ENCODE measurements at regions not wholly inside any gene's neighbourhood (a gene's known extent, or its start where the extent isn't known, plus 50 kb on each side); places are given as distances from the start of the nearest gene placed in this dataset.

DNA sequence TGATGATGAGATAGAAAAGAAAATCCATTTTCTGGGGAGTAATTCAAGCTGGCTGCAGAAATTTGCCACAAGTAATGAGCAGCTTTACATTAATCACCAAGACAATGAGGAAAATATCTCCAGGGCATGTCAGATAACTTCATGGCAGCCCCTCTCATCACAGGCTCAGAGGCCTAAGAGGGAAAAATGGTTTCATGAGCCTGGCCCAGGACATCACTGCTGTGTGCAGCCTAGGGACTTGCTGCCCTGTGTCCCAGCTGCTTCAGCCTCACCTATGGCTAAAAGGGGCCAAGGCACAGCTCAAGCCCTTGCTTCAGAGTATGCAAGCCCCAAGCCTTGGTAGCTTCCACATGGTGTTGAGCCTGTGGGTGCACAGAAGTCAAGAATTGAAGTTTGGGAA lies 161.7 kb downstream of the OPA1 start:
- DNase-seq = no peak

GRCh38 chr3:193756536-193756935 lies 163.5 kb downstream of the OPA1 start:
- DNase-seq = no peak

GRCh38 chr3:193757457-193757856 lies 164.4 kb downstream of the OPA1 start:
- DNase-seq = no peak

- DNase-seq = no peak
Measured at GRCh38 chr3:193761969-193762368, 169.0 kb downstream of the OPA1 start.

GRCh38 chr3:193762657-193763056 lies 169.6 kb downstream of the OPA1 start:
- DNase-seq = no peak

DNA sequence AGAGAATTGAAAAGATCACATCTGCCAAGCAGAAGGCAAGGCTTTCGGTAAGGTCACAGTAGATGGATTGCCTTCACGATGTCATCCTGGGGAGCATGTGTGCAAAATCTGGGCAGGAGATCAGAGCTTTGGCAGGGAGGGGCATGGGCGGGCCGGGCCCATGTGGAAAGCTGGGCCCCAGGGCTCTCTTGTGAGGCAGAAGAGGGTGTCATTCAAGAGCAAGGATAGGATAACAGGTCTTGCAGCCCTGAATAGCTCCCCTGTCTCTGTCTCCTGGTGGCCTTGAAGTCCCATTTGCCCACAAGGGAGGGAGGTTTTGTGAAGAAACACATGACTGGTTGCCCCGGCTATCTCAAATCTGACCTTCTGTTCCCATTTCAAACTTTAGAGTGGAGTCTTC lies 172.0 kb downstream of the OPA1 start:
- DNase-seq = no peak

GRCh38 chr3:193767353-193768069 lies 174.5 kb downstream of the OPA1 start:
- no peak for DNase-seq

- no peak for DNase-seq
Measured at GRCh38 chr3:193768070-193768394, 175.0 kb downstream of the OPA1 start.

GRCh38 chr3:193769437-193769836 lies 176.4 kb downstream of the OPA1 start:
- no peak for DNase-seq

GRCh38 chr3:193771011-193771652 lies 178.1 kb downstream of the OPA1 start:
- no peak for DNase-seq

- DNase-seq = no peak
Measured at GRCh38 chr3:193771653-193772421, 178.8 kb downstream of the OPA1 start.

- DNase-seq = no peak
Measured at GRCh38 chr3:193772422-193772763, 179.4 kb downstream of the OPA1 start.

DNA sequence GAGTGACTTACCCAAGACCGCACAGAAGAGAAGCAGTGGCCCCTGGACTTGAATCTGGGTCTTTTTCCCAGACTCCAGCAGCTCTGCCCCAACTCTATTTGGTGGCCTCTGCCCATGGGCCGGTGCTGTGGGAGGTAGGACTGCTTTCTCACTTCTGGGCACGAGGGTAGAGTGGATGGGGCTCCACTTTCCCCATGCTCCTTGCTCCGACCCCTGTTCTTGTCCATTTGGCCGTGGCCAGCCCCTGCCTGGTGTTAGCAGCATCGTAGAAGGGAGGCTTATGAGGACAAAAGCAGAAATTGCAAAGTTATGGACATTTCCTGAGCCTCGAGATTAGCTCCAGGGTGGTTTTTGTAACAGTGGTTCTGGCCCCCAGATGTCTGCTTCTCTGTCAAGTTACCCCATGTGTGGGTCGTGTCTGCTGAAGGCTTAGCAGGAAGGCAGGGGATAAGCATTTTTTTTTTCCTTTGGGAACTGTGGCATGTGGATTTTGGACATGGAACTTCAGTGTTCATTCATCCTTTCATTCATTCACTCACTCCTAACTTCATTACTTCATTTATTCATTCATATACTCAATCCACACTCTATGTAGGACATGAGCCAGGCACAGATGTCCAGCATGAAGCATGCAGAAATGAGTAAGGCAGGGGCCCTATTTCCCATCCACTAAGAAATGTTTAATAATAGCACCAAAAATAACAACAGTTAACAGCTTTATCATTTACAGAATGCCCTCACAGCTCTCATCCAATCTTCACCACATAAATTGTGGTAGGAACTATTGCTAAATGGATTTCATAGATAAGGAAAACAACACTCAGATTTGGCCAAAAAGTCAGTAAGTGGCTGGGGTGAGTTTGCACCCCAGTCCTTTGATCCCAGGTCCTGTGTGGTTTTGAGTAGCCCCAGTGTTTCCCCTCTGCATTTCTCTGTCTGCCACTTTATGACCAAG lies 180.5 kb downstream of the OPA1 start:
- no peak for DNase-seq

DNA sequence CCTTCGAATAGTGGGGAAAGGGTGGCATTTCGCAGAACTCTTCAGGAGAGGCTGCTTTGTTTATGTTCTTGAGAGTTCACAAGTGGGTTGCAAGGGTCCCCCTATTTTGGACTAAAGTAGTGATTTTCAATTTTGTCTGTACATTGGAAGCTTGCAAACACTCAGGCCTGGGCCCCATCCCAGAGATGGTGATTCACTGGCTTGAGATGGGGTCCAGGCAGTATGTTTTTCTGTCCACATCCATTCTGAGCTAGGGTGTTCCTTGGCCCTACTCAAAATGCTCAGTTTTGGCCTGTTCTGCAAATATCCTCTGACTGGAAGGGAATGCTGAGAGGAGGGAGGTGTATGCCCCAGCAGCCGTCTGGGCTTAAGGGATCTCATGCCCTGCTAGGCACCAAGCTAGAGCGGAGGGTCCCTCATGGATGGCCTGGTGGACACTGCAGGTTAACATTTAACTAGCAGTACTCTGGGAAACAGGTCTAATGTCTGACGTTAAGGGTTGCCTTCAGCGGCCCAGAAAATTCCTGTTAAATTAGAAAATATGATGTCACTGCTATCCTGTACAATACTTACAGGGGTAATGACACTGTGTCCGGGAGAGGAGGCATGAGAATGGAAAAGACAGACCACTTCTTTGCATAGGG lies 181.4 kb downstream of the OPA1 start:
- DNase-seq = no peak

DNA sequence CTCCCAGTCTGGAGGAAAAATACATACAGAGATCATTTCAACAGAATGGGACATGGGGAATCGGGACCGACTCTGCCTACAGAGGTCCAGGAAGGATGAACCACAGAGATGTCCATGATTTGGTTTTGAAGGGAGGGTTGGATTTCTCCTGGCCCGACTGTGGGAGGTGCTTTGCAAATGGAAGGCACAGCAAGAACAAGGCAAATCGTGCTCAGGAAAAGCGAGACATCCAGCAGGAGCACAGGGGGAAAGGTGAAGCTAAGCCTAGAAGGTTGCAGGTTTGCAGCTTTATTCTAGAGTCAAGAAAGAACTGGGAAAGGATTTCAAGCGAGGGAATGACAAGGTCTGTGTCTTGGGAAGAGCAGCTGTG lies 181.9 kb downstream of the OPA1 start:
- no peak for DNase-seq

- no peak for DNase-seq
Measured at GRCh38 chr3:193775421-193776077, 182.5 kb downstream of the OPA1 start.

DNA sequence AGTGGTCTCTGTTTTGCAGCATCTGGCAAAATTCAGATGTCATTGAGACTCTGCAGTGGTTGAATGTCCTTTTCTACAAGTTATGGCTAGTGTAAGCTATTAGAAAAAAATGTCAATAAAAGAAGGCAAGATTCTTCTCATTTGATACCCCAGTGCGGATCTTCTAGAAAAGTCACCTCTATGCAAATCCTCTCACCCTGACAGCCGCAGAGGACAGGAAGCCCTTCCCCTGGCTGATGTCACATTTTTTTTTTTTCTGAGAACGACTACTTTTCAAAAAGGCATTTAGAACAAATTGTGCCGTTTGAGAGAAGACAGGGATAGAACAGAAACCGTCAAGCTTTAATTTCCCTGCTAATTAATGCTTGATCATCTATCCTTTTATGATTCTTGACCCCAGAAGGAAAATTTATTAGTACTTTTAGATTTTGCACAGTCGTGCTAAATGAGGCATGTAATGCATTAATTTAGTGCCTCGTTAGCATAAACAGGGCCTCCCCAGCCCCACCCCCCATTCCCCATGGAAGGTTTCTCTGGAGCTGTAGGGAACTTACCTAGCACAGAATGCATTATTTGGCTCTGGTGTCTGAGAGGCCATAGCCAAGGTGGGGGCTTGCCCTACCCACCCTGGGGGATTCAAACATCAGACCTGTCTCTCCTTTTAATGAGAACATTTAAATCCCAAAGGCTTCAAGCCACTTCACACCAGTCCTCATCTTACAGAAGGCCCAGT lies 183.8 kb downstream of the OPA1 start:
- DNase-seq = no peak

DNA sequence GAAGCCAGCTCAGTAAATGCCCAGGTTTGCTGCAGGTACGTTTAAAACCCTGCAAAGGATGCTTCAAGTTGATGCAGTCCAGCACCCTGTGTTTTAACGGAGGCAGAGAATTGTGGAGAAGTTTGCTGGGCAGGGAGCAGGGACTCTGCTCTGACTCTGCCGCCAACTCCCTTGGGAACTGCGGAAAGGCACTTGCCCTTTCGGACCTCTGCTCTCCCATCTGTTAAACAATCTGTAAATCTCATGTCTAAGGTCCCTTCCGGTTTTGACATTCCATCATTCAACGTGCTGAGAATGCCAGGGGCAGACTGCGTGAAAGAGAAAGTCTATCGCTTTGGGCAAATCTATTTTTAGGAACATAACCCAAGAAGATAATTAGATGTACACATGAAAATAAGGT lies 184.5 kb downstream of the OPA1 start:
- DNase-seq = no peak

DNA sequence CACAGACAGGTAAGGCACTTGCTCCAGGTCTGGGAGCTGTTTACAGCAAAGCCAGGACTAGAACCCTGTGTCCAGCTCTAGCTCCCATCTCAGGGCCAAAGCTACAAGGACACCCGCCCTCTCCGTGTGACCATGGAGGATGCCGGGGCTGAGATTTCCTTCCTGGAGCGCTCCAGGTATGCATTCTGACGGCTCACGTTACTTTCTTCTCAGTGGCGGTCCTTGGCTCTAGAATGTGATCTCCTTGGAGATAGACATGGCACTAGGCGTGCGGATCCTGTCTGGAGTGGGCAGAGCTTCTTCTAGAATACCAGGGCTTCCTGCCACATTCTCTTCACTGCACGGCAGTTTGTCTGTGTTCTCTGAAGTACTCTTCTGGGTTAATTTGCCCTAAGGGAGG lies 185.7 kb downstream of the OPA1 start:
- DNase-seq = no peak

GRCh38 chr3:193779933-193780332 lies 186.9 kb downstream of the OPA1 start:
- no peak for DNase-seq

- no peak for DNase-seq
Measured at GRCh38 chr3:193780397-193780796, 187.4 kb downstream of the OPA1 start.

Data from activated CD4-positive, CD25-positive, alpha-beta regulatory T cell (primary cell).